ENCODE measurements at regions not wholly inside any gene's neighbourhood (a gene's known extent, or its start where the extent isn't known, plus 50 kb on each side); places are given as distances from the start of the nearest gene placed in this dataset.

GRCh38 chr7:117993377-117994003 lies 120.2 kb upstream of the CTTNBP2 start:
- Histone ChIP-seq H3K27ac (no peak overlapping the region), H3K4me3 (no peak overlapping the region), H3K36me3 (no peaks in the 10 kb centered on the region), H3K27me3 (no peaks in the 10 kb centered on the region), H3K9me3 (no peaks in the 10 kb centered on the region), H3K4me1 (no peaks in the 10 kb centered on the region)
- intact Hi-C loops (cut with DNase I): no loop called here
- DNase-seq (no peak), ATAC-seq (peak; percentile 48 to 78 (median 74))
- TF ChIP-seq CTCF (IDR thresholded peaks at IDR 0.05): peak; percentile 38 to 56 (median 41)
- no peak for TF ChIP-seq POLR2A (IDR thresholded peaks at IDR 0.05)

- Histone ChIP-seq H3K4me3 (no peak overlapping the region), H3K4me1 (no peaks in the 10 kb centered on the region), H3K27me3 (no peaks in the 10 kb centered on the region), H3K27ac (no peak overlapping the region), H3K9me3 (no peaks in the 10 kb centered on the region), H3K36me3 (no peaks in the 10 kb centered on the region)
- WGBS (ENCODE audit: insufficient coverage, low coverage, low lambda C conversion rate, missing lambda C conversion rate): 67% methylated on average over 6 of the region's 8 CpGs
- ATAC-seq: no peak
- intact Hi-C loops (cut with DNase I): no loop called here
- no peak for TF ChIP-seq POLR2A (IDR thresholded peaks at IDR 0.05)
- no peak for TF ChIP-seq CTCF (IDR thresholded peaks at IDR 0.05)
- DNase-seq: no peak
Observed at GRCh38 chr7:117995850-117996650, 122.8 kb upstream of the CTTNBP2 start.

- Histone ChIP-seq H3K4me3 (no peak overlapping the region), H3K4me1 (no peaks in the 10 kb centered on the region), H3K36me3 (no peaks in the 10 kb centered on the region), H3K27me3 (no peaks in the 10 kb centered on the region), H3K9me3 (no peaks in the 10 kb centered on the region), H3K27ac (no peak overlapping the region)
- DNase-seq: no peak
- intact Hi-C loops (cut with DNase I): no loop called here
- ATAC-seq: no peak
- 74% methylated on average over 7 of the region's 7 CpGs for WGBS (ENCODE audit: insufficient coverage, low coverage, low lambda C conversion rate, missing lambda C conversion rate)
- TF ChIP-seq CTCF (IDR thresholded peaks at IDR 0.05) (no peak), POLR2A (IDR thresholded peaks at IDR 0.05) (no peak)
Observed at GRCh38 chr7:117997862-117998825, 124.9 kb upstream of the CTTNBP2 start.

GRCh38 chr7:118000480-118001202 lies 127.4 kb upstream of the CTTNBP2 start:
- ATAC-seq: no peak
- 67% methylated on average over 5 of the region's 6 CpGs for WGBS (ENCODE audit: insufficient coverage, low coverage, low lambda C conversion rate, missing lambda C conversion rate)
- Histone ChIP-seq H3K27me3 (no peaks in the 10 kb centered on the region), H3K9me3 (no peaks in the 10 kb centered on the region), H3K36me3 (no peaks in the 10 kb centered on the region), H3K27ac (no peak overlapping the region), H3K4me3 (no peak overlapping the region), H3K4me1 (no peaks in the 10 kb centered on the region)
- intact Hi-C loops (cut with DNase I): no loop called here
- no peak for TF ChIP-seq POLR2A (IDR thresholded peaks at IDR 0.05)
- no peak for TF ChIP-seq CTCF (IDR thresholded peaks at IDR 0.05)
- DNase-seq: no peak
